Activated CD4-positive, alpha-beta T cell treated with anti-CD3 and anti-CD28 coated beads, Interleukin-2, Interleukin-6, amounts not matched to agents 100 ng/mL and 50 ng/mL, durations not matched to agents 16 hours and 8 hours (primary cell): ENCODE measurements at regions not wholly inside any gene's neighbourhood (a gene's known extent, or its start where the extent isn't known, plus 50 kb on each side); places are given as distances from the start of the nearest gene placed in this dataset.

ENCODE experiments used
- DNase-seq: peaks from one replicate; pipeline ENCODE4 v3.0.0-alpha.2; 2020

DNA sequence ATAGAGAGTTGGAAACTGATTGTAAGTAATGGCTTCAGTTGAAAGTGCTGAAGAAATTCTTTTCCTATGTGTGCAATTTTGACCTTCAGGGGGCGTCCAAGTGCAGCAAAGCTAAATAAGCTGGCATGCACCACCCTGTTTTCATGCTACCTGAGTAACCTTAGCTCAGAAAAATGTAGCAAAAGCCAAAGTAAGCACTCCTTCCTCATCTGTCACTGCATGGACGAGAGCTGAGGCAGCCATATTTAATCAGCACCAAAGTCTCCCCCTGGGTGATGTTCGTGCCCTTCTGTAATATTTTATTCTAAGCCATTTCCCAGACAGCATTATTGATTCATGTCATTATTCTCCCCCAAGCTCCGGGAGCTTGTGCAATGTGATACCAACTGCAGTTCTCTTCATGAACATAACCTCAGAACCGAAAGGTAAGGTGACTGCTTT lies 123.1 kb downstream of the RPS12 start:
- peak; percentile 37 for DNase-seq

DNA sequence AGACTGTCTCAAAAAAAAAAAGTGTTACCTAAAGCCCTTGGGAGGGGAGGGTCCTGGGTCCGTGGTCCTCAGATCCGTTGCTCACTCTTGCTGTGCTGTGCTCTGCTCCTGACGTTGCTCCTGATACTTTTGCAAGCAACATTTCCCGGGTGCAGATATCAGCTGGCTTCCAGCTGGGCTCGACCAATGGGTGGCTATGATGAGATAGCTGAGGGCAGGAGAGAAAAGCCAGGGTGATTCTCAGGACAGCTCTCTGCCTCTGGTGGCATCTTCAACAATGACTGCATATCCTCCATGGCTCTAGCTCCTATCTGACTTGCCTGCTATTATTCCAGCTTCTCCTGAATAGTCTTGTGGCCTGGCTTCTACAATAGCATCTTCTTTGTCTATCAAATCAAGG lies 134.5 kb downstream of the RPS12 start:
- no peak for DNase-seq

DNA sequence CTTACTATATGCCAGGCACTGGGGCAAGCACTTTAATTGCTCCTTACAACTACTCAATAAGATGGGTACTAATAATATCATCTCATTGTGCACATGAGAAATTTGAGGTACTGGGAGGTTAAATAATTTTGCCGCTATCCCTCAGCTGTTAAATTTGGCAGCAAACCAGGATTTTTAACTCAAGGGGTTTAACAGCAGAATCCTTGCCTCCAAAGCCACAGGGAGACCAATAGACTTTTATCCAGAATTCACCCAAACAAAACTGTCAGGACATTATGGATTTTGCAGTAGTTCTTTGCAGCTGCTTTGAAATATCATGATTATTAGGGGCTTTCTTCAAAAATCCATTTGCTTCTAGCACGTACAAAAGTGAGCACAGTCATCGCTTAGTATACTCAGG lies 136.2 kb downstream of the RPS12 start:
- DNase-seq, result no peak

DNA sequence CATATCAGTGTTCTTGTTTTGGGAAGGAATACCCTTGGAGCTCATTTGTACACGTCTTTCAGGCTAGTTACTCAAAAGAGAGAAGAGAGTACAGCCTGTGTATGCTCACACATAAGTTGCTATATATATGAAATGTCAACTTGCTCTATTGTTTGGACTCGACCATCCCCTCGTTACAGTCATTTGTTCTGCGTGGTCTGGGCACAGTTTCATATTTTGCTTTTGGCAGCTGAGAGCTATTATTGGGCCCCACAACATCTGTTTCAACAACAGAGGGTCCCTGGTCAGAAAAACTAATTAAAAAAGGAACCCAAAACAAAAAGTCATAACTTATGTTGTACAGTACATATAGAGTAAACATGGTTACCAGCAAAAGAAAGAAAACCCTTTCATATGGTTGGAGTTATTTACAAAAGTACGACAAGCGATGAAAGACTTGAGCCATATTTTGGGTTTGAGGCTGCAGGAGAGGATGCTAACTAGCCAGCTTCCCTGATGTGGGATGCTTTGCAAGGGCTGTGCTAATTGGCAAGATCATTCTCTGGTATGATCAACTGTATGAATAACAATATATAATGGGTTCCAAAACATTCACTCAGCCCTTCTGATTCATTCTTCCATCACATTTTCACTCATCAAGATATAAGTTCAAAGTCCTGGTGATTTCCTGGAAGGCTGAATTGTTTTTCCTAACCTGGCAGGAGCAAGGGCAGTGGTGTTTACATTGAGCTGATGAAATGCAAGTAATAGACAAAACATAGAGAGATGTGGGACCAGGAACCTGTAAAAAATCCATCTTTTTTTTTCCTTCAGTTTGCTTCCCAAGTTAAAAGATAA lies 137.9 kb downstream of the RPS12 start:
- no peak for DNase-seq

DNA sequence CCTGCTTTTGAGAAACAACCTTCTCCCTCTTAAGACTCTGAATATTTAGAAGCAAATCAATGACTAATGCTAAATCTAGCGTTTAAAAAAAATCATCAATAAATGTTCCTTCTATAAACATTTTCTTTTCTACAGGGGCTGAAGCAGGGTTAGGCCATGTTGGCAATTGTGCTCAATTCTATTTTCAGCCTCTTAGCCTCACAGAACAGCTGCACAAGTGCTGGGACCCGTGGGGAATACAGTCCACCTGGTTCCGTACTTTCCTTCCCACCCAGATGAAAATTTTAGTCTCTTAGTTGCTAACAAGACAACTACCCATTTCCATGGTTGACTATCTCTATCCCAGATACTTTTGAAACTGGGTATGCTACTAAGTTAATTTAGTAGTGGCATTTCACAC lies 138.6 kb downstream of the RPS12 start:
- DNase-seq, result no peak

DNA sequence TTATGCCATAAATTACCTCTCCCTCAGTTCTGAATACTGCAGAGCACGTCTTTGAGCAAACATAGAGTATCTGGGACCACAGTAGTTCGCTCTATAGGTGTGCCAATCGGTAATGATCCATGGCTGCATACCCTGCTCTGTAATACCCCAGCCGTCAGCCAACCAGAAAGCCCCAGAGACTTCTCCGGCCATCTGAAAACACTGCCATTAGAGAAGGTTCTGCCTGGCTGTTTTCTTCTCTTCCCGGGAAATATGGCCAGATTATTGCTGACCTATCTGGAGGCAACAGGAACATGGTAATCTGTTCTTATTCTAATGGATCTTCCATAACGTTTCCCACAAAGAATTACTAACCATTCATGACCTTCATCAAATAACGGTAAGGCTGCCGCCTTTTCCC lies 139.9 kb downstream of the RPS12 start:
- no peak for DNase-seq

DNA sequence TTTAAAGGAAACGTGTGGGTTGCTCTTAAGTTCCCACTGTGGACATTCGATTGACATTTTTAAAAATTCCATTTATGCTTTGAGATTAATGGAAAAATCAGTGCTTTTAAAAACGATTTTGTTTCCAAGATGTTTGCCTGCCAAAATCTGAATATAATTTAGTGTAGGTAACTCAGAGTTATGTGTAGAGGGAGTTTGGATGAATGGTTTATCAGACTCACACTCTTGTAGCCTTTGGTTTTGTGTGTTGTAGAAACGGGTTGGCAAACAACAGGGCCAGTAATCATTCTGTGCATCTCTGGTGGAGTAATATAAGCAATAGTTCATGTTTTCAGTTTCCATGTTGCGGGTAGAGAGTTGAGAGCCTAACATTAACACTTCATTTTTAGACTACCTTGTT lies 140.6 kb downstream of the RPS12 start:
- peak; percentile 17 for DNase-seq

DNA sequence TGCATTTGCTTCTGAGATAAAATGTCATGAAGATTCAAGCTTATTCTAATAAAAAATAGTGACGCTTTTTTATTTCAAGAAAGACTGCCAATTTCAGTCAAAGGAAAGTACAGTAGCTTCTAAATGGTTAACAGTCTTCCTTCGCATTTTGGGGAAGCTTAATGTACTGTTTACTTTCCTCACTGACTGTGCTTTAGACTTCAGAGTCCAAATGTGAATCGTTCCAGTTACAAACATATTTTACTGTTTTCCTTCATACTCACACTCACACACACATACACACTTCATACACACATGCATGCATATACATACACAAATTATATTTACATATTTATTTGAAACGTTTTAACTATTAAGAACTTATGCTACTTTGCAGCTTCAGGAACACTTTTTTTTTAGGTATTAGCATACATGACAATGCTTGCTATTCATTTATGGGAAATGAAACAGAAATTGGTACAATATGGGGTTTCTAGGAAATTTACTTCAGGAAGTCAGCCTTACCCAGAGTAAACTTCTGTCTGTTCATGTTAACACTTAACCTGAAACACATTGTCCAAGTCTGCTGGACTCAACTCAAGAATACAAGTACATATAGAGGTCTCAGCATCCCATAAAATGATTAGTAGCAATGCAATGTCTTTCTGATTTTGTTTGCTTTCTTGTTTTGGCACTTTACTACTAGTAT lies 145.4 kb downstream of the RPS12 start:
- no peak for DNase-seq

DNA sequence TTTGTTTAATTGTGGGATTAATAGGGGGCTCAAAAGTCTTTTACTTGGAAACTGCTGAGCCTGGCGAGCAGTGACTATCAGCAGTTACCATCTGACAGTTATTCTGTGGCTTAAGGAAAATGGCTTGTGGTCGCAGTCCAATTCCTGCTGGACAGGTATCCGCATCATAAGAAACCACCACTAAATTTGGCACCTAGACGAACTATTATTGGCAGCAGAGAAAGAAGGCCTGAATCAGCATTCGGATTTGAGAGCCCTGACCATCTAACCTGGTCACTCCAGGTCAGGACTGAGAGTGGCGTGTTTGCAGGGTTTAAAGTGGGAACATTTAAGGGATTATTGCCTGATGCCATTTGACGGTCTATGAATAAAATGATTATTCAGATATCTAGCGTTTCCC lies 146.4 kb downstream of the RPS12 start:
- DNase-seq, result no peak

DNA sequence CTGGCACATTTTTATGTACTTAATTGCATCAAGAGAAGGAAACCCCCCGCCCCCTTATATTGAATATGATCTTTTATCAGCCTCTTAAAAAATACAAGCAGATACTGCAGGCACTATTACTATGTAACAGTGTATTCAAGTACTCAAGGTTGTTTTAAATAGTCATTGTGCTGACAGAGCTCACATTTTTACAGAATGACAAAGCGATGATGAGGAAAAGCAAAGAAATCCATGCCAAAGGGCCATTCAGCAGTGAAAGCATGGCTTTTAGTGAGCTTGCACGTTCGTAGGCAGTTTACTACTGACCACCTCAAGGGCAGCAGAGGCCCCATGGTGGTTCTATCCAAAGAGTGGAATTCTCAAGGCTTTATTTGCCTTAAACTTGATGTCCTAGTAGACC lies 146.8 kb downstream of the RPS12 start:
- no peak for DNase-seq

DNA sequence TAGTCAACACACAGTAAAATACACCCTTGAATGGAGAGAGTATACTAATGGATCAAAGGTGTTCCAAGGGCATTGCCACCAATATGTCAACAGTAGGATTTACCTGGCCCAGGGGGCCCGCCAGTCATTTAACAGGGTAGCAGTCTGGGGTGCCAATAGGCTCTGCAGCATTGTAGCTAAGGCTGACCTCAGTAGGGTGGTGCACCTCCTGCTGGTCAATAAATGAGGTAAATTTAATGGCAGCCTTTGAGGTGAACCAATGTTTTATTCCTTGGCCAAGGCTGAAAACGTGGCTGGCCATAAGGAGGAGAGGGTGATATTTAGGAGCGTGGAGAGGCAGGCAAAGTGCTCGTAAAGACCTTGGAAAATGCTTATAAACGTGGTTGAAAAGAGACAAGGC lies 147.2 kb downstream of the RPS12 start:
- DNase-seq, result no peak

DNA sequence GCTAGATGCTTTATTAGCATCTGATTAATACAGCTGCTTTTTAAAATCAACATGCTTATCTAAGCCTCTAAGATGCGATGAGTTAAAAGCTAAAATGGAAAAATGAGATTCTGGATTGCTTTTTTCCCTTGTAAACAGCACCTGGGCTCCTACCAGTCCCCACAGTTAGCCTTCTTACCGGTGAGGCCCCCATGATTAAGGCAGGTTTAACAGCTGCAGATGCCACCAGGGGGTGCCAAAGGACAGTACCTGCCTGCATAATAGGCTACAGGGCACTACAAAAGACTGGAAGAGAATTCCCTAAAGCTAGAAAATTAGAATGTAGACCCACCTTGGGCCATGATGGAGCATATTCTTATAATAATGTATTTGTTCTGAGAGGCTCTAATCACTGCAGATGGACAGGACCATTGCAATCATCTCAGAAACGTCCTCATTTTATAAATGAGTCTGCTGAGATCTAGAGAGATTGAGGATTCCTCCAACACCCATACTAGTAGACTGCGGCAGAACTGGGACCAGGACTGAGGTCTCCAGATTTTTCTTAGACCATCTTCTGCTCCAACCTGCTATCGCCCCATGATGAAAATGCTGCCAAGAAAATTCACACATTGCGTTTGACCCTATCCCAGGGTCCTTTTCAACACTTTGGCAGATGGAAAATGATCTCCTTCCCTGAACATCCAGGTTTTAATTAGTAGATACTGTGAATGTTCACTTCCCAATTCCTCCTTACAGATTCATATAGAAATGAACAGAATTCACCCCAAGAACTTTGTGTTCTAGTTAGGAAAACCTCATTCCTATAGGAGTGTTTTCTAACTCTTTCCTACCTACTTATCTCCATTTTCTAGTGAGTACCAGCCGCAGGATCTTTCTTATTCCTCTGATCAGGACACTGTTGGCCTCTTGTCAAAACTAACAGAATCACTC lies 148.8 kb downstream of the RPS12 start:
- peak; percentile 69 for DNase-seq

DNA sequence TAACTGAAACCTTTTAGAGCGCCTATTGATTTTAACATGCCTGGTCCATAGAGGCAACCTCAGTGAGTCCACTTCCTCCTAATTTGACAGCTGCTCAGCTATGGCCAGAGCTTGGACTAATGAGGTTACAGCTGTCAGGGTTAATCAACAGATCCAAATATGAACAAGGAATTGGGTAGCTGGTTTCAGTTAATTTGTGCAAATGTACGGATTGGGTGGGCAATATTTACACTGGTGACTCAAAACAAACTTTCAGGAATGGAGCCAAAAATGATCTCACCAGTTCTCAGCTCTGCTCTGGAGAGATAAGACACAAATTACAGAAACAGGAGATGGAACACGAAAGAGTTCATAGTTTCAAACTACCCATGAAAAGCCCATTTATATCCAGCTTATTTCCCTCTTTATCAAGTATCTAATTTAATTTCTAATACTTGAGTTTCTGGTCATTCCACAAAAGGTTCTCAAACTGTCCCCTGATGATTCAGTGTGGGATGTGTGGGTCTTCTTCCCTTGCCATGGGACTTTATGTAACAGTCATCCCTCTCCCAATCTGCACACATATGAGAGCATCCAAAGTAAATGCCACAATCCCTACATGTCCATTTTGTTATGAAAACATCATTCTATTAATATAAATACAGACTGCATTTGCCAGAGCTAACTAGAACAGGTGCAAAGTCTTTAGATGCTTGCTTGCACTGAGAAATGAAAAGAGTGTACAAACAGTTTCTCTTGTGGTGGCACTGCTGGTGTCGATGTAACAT lies 149.9 kb downstream of the RPS12 start:
- DNase-seq, result no peak

DNA sequence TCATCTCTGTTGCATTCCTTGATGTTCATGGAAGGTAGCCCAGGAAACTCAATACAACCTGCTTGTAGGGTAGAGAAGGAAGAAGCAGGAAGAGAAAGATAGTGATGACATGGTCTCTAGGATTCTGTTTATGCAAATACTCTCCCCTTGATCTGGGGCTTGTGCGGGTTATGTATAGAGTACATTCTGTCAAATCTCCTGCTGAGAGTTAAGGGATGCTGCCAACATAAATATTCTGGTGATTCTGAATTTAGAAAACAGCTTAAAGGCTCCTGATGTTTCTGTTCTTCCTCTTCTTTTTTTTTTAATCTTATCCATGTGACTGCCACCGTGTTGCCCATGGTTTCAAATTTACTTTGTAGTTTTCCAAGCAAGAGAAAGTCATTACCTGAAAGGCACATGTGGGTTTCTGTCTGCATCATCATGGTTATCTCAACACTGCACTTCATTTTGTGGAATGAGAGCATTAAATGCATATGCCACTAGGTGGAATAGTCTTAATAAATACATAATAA lies 150.6 kb downstream of the RPS12 start:
- DNase-seq, result peak; percentile 22

DNA sequence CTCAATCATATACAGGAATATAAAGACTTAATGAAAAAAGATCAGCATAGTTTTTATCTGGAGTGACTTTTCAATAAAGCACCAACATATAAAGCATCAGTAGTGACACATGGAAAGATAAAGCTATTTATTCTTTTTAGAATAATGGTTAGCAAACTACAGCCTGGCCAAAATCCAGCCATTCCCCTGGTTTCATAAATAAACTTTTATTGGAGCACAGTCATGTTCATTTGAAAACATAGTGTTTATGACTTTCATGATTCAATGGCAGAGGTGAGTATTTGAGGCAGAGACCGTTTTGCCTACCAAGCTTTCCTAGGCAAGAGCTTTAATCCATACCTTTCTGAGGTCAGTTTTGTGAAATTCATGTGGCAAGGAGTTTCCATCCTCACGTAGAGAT lies 153.5 kb downstream of the RPS12 start:
- DNase-seq, result no peak

DNA sequence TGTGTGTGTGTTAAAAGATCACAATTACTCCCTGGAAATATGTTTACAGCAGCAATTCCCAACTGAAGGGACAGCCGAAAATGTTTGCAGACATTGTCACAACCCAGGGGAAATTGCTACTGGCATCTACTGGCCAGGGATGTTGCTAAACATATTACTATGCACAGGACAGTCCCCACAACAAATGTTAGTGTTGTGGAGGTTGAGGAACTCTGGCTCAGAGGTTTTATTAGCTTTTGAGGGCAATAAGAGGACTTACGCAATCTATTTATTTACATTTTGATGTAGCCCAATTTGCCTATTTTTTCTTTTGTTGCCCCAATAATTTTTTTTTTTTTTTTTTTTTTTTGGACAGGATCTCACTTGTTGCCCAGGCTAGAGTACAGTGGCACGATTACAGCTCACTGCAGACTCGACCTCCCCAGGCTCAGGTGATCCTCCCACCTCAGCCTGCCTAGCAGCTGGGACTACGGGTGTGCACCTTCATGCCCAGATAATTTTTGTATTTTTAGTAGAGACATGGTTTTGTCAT lies 154.1 kb downstream of the RPS12 start:
- DNase-seq, result no peak

DNA sequence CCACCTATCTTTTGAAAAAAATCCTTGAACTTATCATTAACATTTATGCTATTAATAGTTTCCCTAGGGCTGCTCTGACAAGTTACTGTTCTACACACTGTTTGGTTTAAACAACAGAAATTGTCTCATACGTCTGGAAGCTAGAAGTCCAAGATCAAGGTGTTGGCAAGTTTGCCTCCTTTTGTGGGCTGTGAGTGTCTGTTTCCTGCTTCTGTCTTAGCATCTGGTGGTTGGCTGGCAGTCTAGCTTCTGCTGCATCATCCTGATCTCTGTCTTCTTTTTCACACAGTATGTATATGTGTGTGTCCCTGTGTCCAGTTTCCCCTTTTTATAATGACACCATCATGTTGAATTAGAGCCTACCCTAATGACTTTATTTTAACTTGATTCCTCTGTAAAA lies 154.8 kb downstream of the RPS12 start:
- no peak for DNase-seq

DNA sequence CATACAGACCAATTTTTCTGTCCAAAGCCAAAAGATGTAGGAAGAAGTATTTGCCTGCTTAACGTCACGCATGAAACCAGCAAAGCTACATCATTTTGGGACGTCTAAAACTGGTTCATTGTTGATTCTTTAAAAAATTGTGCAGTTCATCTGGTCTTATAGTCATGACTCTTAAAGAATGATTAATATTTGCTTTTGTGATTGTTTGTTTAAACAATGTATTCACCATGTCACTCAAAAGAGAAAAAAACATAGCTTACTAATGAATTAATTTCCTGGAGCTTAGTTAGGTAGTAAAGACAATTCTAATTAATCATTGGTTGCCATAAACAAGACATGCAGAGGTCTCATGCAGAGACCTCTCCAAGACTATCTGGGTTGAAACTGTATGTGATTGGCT lies 157.3 kb downstream of the RPS12 start:
- DNase-seq, result no peak

DNA sequence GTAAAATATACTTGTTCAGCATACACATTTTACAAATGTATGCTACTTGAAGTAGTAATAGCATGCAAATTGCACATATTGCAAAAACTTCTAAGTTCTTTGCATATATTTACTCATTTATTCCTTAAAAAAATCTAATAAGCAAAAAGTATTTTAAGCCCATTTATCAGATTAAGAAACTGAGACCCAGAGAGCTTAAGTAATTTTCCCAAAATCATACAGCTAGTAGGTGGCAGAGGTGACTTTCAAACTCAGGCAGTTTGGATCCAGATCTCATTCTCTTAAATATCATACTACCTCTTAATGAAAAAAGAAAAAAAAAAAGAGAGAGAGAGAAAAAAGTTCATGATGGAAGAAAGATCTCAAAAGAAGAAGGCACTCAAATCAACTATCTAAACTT lies 157.9 kb downstream of the RPS12 start:
- no peak for DNase-seq

DNA sequence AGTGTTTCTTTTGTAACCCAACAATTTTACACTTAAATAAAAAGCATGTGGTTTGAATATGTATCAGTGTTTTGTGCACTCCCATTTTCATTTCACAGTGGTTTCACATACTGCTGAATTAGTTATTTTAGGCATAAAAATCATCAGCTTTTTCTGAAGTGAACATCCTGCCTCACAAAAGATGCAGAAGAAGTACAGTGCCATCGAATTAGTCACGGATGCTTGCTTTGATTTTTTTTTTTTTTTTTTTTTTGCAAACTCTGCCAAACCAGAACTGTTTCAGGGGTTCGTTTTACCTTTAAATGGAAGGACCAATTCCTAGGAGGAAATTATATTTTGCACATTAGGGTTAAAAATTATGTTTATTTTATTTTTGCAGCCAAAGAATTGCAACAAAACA lies 158.6 kb downstream of the RPS12 start:
- no peak for DNase-seq

DNA sequence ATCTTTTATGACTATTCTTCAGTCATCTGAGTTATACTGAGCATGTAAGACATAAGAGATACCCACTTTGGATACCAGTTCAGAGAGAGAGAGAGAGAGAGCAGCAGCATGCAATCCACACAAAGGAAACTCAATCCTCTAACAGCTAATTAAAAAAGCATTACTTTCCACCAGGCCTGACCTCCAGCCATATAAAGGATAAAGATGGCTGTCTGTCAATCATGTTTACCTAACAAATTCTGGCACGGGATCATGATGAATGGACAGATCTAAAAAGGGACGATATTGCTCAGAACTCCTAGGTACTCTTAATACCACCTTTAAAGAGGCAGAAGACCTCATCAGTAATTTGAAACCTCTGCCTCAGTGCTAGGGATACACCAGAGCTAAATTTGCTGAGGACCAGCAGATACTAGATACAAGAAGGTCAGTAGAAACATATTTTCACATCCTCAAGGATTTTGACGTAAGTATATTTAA lies 159.2 kb downstream of the RPS12 start:
- DNase-seq, result no peak

DNA sequence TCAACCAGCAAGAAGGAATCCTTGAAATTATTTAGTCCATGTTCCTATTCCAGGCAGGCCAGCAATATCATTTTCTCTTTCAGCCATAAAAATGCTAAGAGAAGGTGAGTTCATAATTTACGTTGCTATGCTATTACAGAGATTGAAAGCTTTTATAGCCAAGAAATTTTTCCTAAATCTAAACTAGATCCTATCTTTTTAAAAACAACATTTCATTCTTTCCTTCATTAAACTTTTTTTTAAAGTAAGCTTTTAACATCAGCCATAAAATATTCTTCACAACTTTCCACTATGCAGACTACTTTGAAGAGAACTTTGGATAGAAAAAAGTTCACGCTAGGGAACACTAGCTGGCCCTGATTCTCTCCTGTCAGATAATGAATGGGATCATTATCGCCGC lies 159.8 kb downstream of the RPS12 start:
- no peak for DNase-seq
